Type B pancreatic cell (in vitro differentiated cells): ENCODE measurements at regions not wholly inside any gene's neighbourhood (a gene's known extent, or its start where the extent isn't known, plus 50 kb on each side); places are given as distances from the start of the nearest gene placed in this dataset.

Source experiments
- DNase-seq: peaks from one replicate; pipeline ENCODE4 v3.0.0; 2021; ENCODE audit warnings: mixed read lengths; ENCODE audit not compliant: unreplicated experiment; ENCODE audit errors: extremely low spot score
- H3K27ac Mint-ChIP-seq: 2 replicates; pipeline ENCODE4 v1.8.0; 2021; ENCODE audit warnings: mild to moderate bottlenecking, mixed read lengths
- H3K27me3 Mint-ChIP-seq: 2 replicates; pipeline ENCODE4 v1.8.0; 2021; ENCODE audit warnings: mixed read lengths
- H3K36me3 Mint-ChIP-seq: 2 replicates; pipeline ENCODE4 v1.8.0; 2021; ENCODE audit warnings: mixed read lengths
- H3K4me1 Mint-ChIP-seq: one replicate; pipeline ENCODE4 v1.8.0; 2021; ENCODE audit warnings: mixed read lengths; ENCODE audit not compliant: unreplicated experiment
- H3K4me3 Mint-ChIP-seq: 2 replicates; pipeline ENCODE4 v1.8.0; 2021; ENCODE audit warnings: mild to moderate bottlenecking, mixed read lengths
- H3K9me3 Mint-ChIP-seq: 2 replicates; pipeline ENCODE4 v1.8.0; 2021; ENCODE audit warnings: mixed read lengths
- CTCF ChIP-seq: fragments of 200-600 bp; sonication (generic); conservative IDR thresholded peaks from 2 replicates; pipeline ENCODE4 v1.5.0; 2021; ENCODE audit warnings: antibody characterized with exemption, mild to moderate bottlenecking

- H3K27me3 Mint-ChIP-seq: no peaks in the 10 kb centered on the region
- no peak for TF ChIP-seq CTCF
- H3K9me3 Mint-ChIP-seq: no peaks in the 10 kb centered on the region
- no peaks in the 10 kb centered on the region for H3K36me3 Mint-ChIP-seq
- no peak overlapping the region for H3K27ac Mint-ChIP-seq
- H3K4me3 Mint-ChIP-seq: no peak overlapping the region
- no peaks in the 10 kb centered on the region for H3K4me1 Mint-ChIP-seq
- no peak for DNase-seq
Observed at GRCh38 chr21:27690426-27690825, 723.5 kb upstream of the ADAMTS5 start.

- no peak for DNase-seq
- no peak for TF ChIP-seq CTCF
- no peaks in the 10 kb centered on the region for H3K4me1 Mint-ChIP-seq
- H3K9me3 Mint-ChIP-seq: no peaks in the 10 kb centered on the region
- no peak overlapping the region for H3K27ac Mint-ChIP-seq
- no peaks in the 10 kb centered on the region for H3K36me3 Mint-ChIP-seq
- no peak overlapping the region for H3K4me3 Mint-ChIP-seq
- no peaks in the 10 kb centered on the region for H3K27me3 Mint-ChIP-seq
Observed at GRCh38 chr21:27688773-27689172, 721.9 kb upstream of the ADAMTS5 start.

GRCh38 chr21:27683292-27683691 lies 716.4 kb upstream of the ADAMTS5 start:
- Mint-ChIP-seq H3K9me3 (no peaks in the 10 kb centered on the region), H3K4me3 (no peak overlapping the region), H3K27ac (no peak overlapping the region), H3K4me1 (no peaks in the 10 kb centered on the region), H3K36me3 (no peaks in the 10 kb centered on the region), H3K27me3 (no peaks in the 10 kb centered on the region)
- no peak for TF ChIP-seq CTCF
- no peak for DNase-seq

GRCh38 chr21:27681841-27682240 lies 715.0 kb upstream of the ADAMTS5 start:
- Mint-ChIP-seq H3K4me3 (no peak overlapping the region), H3K4me1 (no peaks in the 10 kb centered on the region), H3K9me3 (no peaks in the 10 kb centered on the region), H3K27ac (no peak overlapping the region), H3K36me3 (no peaks in the 10 kb centered on the region), H3K27me3 (no peaks in the 10 kb centered on the region)
- DNase-seq: no peak
- no peak for TF ChIP-seq CTCF

- Mint-ChIP-seq H3K4me1 (no peaks in the 10 kb centered on the region), H3K4me3 (no peak overlapping the region), H3K27ac (no peak overlapping the region), H3K27me3 (no peaks in the 10 kb centered on the region), H3K36me3 (no peaks in the 10 kb centered on the region), H3K9me3 (no peaks in the 10 kb centered on the region)
- DNase-seq: no peak
- no peak for TF ChIP-seq CTCF
Observed at GRCh38 chr21:27681038-27681437, 714.1 kb upstream of the ADAMTS5 start.

- no peak overlapping the region for H3K27ac Mint-ChIP-seq
- H3K4me1 Mint-ChIP-seq: no peaks in the 10 kb centered on the region
- H3K4me3 Mint-ChIP-seq: no peak overlapping the region
- no peak for DNase-seq
- no peaks in the 10 kb centered on the region for H3K36me3 Mint-ChIP-seq
- no peaks in the 10 kb centered on the region for H3K9me3 Mint-ChIP-seq
- no peaks in the 10 kb centered on the region for H3K27me3 Mint-ChIP-seq
- no peak for TF ChIP-seq CTCF
Observed at GRCh38 chr21:27680181-27680580, 713.3 kb upstream of the ADAMTS5 start.
